HG03066 (cell line): ENCODE measurements at regions not wholly inside any gene's neighbourhood (a gene's known extent, or its start where the extent isn't known, plus 50 kb on each side); places are given as distances from the start of the nearest gene placed in this dataset.
"Not testable (repeated sequence)": the region's sequence is repeated elsewhere in the genome, so short reads cannot be mapped to it uniquely, and the experiment has no call there.

ENCODE experiments used
- ATAC-seq: cut with Tn5 transposase; IDR thresholded peaks from one replicate; pipeline ENCODE4 v1.9.1; 2021; ENCODE audit warnings: low read depth; ENCODE audit not compliant: unreplicated experiment

GRCh38 chr6:15907220-15907913, 221.5 kb upstream of the MYLIP start:
- ATAC-seq, result not testable (repeated sequence)

- ATAC-seq, result no peak
Measured at GRCh38 chr6:15906420-15907016, 222.4 kb upstream of the MYLIP start.

- no peak for ATAC-seq
Measured at GRCh38 chr6:15905488-15906419, 223.1 kb upstream of the MYLIP start.

GRCh38 chr6:15904651-15905376, 224.1 kb upstream of the MYLIP start:
- ATAC-seq, result no peak

- ATAC-seq, result peak; percentile 81
Measured at GRCh38 chr6:15901141-15902115, 227.5 kb upstream of the MYLIP start.

GRCh38 chr6:15898693-15899092, 230.2 kb upstream of the MYLIP start:
- ATAC-seq, result no peak

- ATAC-seq, result no peak
Measured at GRCh38 chr6:15897063-15897876, 231.6 kb upstream of the MYLIP start.

GRCh38 chr6:15894973-15895725, 232.3 kb upstream of the DTNBP1 start:
- no peak for ATAC-seq

GRCh38 chr6:15893556-15894253, 230.9 kb upstream of the DTNBP1 start:
- no peak for ATAC-seq

- ATAC-seq, result no peak
Measured at GRCh38 chr6:15892369-15892768, 229.5 kb upstream of the DTNBP1 start.

GRCh38 chr6:15888798-15889772, 226.3 kb upstream of the DTNBP1 start:
- ATAC-seq, result no peak

GRCh38 chr6:15887491-15888461, 224.9 kb upstream of the DTNBP1 start:
- no peak for ATAC-seq

GRCh38 chr6:15885624-15886023, 222.8 kb upstream of the DTNBP1 start:
- ATAC-seq, result no peak

- not testable (repeated sequence) for ATAC-seq
Measured at GRCh38 chr6:15883593-15883992, 220.8 kb upstream of the DTNBP1 start.

GRCh38 chr6:15882915-15883314, 220.1 kb upstream of the DTNBP1 start:
- no peak for ATAC-seq
